NCI-H2029 (cell line): ENCODE measurements at regions not wholly inside any gene's neighbourhood (a gene's known extent, or its start where the extent isn't known, plus 50 kb on each side); places are given as distances from the start of the nearest gene placed in this dataset.
A peak's percentile ranks its signal among the peaks of the same experiment; 100 is the strongest.
"Not testable (repeated sequence)": the region's sequence is repeated elsewhere in the genome, so short reads cannot be mapped to it uniquely, and the experiment has no call there.

Source experiments
- DNase-seq: peaks from one replicate; lab custom pipeline; 2025; lab: John Stamatoyannopoulos, UW

- no peak for DNase-seq
Measured at GRCh38 chr3:15851735-15852134, 54.0 kb upstream of the ANKRD28 start.

DNA sequence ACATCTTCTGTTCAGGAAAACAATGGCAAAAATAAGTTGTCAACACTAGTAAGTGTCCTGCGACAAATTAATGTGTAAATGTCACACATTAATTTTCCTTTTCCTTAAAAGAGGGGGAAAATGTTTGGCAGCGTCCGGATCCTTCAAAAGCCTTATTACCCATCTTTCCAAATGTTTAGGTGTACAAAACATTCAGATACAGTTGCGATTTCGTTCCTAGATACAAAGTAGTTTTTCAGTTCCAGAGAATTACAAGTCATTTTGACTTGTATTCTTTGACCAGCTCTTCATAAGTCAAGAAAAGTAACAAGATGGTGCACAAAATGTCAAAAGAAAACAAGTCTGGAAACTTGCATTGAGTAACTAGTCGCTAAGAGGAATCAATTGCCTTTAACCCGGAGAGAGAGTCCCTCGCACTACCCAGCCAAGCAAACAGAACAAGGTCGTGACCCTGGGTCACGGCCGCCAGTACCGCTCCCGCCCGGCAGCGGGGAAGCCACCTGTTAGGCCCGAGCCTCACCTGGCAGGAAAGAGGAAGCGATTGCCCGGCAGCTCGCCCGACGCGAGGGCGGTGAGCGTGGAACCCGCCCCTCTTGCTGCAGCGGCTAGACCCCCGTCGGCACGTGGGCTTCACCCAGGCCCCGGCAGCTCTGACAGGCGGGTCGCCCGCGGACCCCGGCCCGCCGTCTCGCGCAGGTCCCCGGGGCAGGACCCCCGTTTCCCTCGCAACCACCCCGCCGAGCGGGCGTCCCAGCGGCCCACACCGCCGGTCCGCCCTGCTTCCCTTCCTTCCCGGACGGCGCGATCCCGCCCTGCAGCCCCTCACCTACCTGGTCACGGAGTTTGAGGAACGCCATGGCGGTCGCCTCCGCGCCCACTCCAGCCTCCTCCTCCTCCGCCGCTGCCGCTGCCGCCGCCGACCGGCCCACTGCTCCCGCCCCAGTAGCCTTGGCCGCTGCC lies 61.0 kb upstream of the ANKRD28 start:
- peak; percentile 65 for DNase-seq

DNA sequence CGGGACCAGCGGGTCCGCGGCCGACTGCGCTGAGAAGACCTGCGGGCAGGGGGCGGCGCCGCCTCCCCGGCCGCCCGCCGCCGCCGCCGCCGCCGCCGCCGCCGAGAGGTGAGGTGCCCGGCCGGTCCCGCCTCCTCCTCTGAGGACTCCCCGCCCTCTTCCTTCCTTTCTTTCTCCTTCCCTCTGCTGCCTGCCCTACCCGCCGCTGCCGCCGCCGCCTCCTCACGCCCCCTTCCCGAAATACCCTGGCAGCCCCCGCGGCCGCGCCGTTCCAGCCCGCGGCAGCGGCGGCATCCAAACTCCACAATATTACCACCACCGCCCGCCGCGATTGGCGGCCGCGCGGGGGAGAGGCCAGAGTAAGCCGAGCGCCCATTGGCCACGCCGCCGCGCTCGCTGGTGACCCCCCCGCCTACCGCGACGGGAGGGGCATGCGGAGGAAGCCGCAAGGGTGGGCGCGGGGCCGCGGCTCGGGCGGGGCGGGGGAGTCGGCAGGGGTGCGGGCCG lies 61.8 kb upstream of the ANKRD28 start:
- peak; percentile 78 for DNase-seq

DNA sequence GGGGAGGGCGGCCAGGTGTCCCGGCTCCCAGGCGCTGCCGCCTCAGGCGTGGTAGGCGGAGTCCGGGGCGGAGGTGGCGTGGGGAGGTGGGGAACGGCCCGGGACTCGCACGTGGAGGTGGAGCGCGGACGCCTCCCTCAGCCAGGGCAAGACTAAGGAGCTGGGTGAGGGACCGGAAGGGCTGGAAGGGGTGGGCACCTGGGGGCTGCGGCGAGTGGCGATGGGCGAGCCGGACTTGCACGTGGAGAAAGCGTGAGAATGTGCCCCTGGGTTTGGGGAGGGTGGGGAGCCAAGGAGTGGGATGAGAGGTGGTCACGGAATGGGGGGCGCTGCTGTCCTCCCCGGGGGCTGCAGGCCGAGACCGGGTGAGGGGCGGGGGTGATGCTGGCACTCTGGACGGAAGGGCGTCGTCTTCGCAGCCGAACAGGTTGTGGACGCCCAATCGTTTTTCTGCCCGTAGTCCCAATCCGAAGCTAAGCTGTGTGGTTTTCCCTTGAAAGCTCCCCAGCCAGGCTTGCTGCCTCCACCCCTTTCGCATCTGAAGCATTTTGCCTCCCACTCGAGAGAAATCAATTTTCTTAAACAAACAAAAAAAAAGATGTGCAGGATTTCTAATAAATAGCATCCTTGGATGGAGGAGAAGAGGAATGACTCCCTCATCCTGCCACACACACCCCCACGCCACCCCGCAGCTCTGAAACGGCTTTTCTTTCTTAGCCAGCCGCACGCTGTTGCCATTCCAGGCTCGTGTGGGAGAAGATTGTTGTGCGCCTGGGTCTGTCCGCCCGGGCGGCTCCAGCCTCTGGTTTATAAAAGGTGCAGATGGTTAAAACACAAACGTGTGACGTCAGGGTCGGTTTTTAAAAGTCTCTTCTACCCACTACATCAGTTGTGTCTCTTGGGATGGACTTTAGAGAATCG lies 62.5 kb upstream of the ANKRD28 start:
- no peak for DNase-seq

DNA sequence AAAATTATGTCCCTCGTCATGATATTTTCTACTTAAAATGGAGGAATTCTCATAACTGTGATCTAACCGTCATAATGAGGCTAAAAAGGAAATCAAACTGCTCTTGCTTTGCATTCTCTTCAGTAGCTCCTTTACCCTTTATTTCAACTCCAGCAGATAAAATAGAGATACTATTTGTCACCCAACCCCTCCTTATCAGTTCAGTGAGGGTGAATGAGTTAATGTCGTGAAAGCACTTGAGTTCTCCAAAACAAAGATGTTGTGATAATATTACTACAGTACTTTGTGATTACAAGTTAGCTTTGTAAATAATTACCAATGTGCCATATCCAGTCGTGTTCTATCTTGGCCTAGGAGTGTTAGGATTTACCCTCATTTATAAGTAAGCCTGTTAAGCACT lies 63.4 kb upstream of the ANKRD28 start:
- DNase-seq: no peak

DNA sequence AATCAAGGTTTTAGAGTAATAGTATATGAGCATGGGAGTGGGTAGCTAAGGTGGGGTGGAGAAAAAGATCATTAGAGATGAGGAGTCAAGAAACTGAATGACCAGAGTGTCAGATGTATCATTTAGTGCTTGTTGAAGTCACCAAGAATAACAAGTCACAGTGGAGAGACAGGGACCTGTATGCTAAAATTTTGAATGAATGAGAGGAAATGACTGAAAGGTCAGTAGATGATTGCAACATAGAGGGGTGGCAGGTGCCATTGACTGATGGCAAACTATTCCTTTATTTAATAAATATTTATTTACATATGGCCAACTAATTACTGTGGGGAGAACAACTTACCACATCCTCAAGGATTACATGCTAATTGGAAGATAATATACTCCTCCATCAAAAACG lies 75.0 kb upstream of the ANKRD28 start:
- no peak for DNase-seq

- DNase-seq: no peak
Measured at GRCh38 chr3:15873415-15873814, 75.6 kb upstream of the ANKRD28 start.

- DNase-seq: no peak
Measured at GRCh38 chr3:15875016-15875689, 77.4 kb upstream of the ANKRD28 start.

GRCh38 chr3:15876669-15877068 lies 78.9 kb upstream of the ANKRD28 start:
- no peak for DNase-seq

DNA sequence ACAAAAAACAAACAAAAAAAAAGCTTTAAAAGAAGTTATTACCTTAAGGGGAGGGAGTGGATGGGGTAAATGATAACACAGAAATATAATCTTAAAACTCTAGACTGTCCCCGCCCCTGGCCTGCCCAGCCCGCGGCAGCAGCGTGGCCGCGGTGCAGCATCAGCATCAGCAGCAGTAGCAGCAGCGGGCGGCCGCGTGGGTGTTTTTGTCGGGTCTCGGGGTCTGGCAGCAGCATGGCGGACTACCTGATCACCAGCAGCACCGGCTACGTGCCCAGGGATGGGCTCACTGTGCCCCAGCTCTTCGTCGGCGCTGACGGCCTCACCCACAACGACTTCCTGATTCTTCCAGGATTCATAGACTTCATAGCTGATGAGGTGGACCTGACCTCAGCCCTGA lies 80.0 kb upstream of the ANKRD28 start:
- no peak for DNase-seq

DNA sequence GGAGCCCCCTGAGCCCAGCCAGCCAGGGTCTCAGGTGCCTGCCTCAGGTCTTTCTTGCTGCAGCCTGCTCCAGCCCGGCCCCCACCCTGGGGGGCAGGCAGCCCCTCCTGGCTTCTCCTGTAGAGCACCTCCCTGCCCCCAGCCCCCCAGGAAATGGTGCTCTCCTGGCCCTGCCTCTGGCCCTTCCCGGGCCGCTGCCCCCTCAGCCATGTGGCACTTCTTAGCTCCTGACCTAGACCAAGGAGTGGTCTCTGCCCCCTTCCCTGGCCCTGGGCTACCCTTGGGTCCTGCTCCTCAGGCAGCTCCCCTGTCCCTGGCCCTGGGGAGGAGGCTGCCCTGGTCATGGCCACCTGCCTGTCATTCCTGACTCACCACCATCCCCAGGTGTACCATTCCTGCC lies 82.0 kb upstream of the ANKRD28 start:
- not testable (repeated sequence) for DNase-seq

GRCh38 chr3:15882577-15882976 lies 84.8 kb upstream of the ANKRD28 start:
- no peak for DNase-seq

DNA sequence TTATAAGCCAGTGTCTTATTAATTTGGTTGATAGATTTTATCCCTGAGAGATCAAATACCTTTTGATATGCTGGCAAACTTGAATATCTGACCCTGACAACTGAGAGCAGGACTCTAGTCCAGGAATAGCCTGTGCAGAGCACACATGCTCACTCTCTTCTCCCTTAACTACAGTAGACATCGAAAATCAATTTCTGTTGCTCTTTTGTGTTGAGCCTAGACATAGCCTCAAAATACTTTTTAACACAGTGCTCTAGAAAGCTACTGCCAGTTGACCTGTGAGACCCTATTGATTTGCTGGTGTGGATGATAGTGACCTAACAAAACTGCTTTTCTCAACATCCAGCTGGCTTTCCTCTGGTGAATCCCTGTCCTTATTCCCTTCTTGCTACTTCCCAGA lies 86.4 kb upstream of the ANKRD28 start:
- DNase-seq: no peak

DNA sequence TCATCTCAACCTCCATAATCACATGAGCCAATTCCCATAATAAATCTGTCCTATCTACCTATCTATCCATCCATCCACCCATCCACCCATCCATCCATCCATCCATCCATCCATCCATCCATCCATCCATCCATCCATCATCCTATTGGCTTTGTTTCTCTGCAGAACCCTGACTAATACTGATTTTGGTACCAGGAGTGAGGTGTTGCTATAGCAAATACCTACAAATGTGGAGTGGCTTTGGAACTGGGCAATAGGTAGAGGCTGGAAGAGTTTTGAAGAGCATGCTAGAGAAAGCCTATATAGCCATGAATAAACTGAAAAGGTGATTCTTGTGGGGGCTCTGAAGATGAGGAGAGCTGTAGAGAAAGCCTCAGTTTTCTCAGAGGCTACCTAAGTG lies 88.7 kb upstream of the ANKRD28 start:
- no peak for DNase-seq

- DNase-seq: no peak
Measured at GRCh38 chr3:15887261-15887660, 89.5 kb upstream of the ANKRD28 start.

- DNase-seq: no peak
Measured at GRCh38 chr3:15889936-15890335, 92.2 kb upstream of the ANKRD28 start.

- peak; percentile 73 for DNase-seq
Measured at GRCh38 chr3:15892311-15893227, 94.8 kb upstream of the ANKRD28 start.

DNA sequence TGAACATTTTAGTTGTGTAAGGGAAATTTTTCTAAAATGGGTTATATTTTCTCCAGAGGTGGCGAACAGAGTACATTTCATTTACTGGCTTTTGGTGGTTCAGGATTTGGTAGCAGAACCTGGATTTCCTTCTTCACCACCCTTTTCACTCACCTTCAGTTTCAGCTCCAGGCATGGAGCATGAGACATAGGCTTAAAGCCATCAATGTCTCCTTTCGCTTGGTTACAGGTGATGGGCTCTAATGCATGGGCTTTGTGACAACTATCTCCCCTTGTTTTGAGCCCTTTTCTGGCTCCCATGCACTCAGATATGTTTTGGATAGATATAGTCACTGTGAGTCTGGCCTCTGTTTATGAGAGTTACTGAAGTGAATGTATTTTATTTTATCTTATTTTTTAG lies 96.6 kb upstream of the ANKRD28 start:
- no peak for DNase-seq

DNA sequence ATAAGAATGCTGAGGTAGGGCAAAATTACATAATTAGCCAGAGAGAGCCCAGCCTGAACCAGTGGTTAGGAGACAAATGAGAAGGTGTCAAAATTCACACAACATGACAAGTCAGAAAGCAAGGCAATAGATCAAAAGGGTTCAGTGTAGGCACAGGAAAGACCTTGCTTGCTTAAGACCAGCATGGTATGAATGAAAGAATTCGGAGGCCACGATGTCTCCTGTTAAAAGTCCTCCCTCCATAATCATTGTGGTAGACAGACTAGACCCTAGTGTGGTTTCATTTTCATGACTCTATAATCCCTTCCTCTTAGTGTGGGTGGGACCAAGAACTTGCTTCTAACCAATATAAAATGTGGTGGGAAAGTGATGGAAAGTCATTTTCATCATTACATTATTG lies 98.7 kb upstream of the ANKRD28 start:
- no peak for DNase-seq

- DNase-seq: peak; percentile 38
Measured at GRCh38 chr3:15899388-15899787, 101.6 kb upstream of the ANKRD28 start.

DNA sequence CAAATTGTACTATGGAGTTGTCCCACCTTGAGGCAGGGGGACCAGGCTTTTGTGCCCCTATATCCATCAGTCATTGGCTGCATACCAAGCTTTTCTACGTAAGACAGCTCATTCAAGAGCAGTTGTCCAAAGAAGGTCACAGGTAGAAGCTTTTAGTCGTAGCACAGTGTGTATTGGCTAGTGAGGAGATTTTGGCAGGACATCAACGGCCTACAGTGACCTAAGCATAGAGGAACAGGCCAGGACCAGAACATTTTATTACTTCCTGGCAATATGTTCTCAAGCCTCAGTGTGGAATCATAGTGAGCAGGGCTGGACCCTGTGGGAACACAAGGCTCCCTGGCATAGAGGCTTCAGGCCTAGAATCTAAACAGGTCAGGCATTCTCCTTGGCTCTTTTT lies 105.4 kb upstream of the ANKRD28 start:
- DNase-seq: peak; percentile 45
